Loucy (cell line): ENCODE measurements at regions not wholly inside any gene's neighbourhood (a gene's known extent, or its start where the extent isn't known, plus 50 kb on each side); places are given as distances from the start of the nearest gene placed in this dataset.

Source experiments
- CTCF ChIP-seq: fragments of 200-600 bp; sonication (generic); conservative IDR thresholded peaks from 2 replicates; pipeline ENCODE4 v1.5.1; 2014; ENCODE audit warnings: mild to moderate bottlenecking, antibody characterized with exemption, low read length
- EZH2phosphoT487 ChIP-seq: fragments of 200-600 bp; IDR thresholded peaks from 2 replicates; pipeline ENCODE4 v1.6.1; 2018; ENCODE audit warnings: antibody characterized with exemption, mild to moderate bottlenecking, moderate library complexity, borderline replicate concordance

- TF ChIP-seq CTCF (no peak), EZH2phosphoT487 (no peak)
These were observed 272.4 kb downstream of the IRF8 start for GRCh38 chr16:86171329-86171728.
